Activated CD8-positive, alpha-beta memory T cell treated with anti-CD3 and anti-CD28 coated beads for 24 hours (primary cell): ENCODE measurements at regions not wholly inside any gene's neighbourhood (a gene's known extent, or its start where the extent isn't known, plus 50 kb on each side); places are given as distances from the start of the nearest gene placed in this dataset.

ENCODE experiments used
- DNase-seq: peaks from one replicate; pipeline ENCODE4 v3.0.0-alpha.2; 2020

DNA sequence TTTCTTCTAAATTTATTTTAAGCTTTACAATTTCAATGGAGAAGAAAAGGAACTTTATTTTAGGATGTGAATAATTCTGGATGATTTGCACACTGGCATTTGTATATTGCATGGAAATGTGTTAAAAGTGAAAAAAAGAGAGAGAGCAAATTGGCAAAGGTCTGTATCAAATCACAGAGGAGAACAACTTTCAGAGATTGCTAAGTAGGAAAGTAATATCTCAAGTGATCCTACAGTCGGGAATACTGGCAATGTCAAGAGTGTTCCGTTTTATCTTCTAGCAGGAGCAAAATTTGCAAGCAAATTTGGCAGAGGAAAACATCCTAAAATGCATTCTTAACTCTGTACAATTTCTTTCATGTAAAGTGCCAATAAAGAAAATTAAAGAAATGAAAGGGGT lies 97.1 kb upstream of the TMC3 start:
- DNase-seq = no peak

DNA sequence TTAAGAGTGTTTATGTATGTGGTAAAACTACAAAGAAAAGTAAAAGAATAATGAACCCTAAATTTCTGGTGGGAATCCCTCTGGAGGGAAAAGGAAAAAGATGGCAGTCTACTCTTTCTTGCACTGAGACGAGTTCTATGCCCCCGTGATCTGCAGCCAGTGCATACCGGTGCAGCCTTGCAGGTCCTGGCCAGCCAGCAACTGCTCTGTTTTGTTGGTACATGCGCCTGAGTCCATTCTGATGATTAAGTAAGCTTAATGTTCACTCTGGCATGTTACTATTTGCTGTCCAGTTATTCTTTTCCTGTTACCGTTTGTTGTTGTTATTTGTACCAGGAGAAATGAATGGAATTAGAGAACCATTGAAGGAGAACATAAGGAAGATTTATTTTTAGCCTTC lies 95.1 kb upstream of the TMC3 start:
- DNase-seq = no peak

DNA sequence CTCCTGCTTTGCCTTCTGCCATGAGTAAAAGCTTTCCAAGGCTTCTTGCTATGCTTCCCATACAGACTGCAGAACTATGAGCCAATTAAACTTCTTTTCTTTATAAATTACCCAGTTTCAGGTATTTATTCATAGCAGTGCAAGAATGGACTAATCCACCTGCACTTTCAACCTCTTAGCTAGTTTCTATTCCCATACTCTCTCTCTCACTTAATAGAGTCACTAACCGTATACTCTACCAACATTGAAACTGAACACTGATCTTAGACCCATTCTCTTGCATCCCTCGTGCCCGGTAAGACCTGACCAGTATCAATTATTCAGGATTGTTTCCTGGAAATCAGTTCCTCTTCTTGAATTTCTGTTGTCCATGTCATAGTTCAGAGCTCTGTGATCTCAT lies 92.7 kb upstream of the TMC3 start:
- no peak for DNase-seq

DNA sequence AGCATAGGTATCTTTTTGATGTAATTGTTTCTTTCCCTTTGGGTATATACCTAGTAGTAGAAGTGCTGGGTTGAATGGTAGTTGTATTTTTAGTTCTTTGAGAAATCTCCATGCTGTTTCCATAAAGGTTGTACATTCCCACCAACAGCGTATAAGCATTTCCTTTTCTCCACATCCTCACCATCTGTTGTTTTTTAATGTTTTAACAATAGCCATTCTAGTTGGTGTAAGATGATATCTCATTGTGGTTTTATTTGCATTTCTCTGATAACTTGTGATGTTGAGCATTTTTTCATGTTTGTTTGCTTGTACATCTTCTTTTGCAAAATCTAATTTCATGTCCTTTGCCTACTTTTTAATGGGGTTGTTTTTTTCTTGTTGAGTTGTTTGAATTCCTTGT lies 80.0 kb upstream of the TMC3 start:
- no peak for DNase-seq

DNA sequence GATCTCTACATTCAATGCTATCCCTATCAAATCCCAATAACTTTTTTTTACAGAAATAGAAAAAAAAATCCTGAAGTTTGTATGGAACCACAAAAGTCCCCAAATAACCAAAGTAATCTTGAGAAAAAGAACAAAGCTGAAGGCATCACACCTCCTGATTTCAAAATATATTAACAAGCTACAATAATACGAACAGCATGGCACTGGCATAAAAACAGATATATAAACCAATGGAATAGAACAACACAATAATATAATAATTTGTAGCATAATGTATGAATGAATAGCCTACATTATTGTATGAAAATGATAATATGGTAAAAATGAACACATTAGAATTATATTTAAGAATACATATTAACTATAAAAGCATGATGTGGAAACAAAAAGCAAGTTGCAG lies 76.7 kb upstream of the TMC3 start:
- no peak for DNase-seq

DNA sequence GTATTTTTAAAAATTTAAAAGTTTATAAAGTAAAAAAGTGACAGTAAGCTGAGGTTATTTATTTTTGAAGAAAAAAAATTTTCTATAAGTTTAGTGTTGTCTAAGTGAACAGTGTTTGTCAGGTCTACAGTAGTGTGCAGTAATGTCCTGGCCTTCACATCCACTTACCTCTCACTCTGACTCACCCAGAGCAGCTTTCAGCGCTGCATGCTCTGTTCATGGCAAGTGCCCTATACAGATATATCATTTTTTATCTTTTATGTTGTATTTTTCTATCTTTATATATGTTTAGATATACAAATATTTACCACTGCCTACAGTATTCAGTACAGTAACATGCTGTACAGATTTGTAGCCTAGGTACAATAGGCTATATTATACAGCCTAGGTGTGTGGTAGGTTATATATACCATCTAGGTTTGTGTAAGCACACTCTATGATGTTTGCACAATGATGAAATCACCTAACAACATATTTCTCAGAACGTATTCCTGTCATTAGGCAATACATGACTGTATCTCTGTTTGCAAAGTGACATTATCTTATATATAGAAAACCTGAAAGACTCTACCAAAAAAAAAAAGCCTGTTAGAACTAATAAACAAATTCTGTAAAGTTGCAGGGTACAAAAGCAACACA lies 75.9 kb upstream of the TMC3 start:
- no peak for DNase-seq

DNA sequence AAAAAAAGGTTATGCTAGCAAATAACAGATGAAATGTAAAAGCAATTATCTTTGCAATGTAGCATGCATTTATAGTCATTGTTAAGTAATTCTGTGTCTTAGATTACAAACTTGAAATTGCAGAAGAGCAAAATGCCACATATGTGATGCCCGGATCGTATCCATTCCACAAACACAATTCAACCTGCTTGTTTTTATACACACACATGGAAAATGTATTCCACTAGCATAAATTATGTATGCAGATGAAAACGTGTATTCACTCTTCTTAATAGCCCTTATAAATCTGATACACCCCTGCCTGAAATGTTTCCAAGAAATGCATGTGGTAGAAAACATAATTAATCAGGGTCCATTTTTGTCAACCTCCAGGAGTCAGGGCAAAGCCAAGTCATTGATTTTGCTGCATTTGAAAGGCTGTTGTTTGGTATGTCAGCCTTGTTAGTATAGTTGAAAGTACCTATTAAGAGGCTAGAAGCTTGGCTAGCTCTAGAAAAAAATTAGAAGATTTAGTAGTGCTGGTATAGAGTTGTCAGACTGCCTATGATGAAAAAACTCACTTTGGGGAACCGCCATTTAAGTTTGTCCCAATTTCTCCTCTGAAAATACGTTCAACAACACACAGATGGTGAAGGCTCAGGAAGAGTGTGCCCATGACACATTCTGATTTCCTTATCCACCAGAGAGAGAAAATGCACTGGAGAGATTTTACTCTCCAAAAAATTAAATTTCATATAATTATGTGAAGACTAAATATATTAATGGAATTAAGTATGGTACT lies 69.2 kb upstream of the TMC3 start:
- no peak for DNase-seq

DNA sequence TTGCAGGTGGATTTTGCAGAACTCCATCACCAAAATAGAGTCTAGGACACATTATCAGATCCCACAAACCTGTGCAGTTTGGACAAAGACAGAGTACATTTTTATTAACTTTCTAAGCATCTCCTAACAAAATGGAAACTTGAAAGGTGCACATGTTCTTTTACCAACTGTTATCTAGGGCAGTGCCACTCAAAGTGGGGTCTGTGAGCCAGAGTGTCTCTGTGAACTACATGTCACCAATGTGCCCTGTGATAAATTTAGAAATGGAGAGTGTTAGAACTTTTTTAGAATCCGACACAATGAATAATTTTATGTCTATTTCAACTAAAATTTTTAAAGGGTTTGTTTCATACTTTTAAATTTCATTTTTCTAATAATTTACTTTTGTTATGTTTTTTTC lies 68.4 kb upstream of the TMC3 start:
- no peak for DNase-seq

DNA sequence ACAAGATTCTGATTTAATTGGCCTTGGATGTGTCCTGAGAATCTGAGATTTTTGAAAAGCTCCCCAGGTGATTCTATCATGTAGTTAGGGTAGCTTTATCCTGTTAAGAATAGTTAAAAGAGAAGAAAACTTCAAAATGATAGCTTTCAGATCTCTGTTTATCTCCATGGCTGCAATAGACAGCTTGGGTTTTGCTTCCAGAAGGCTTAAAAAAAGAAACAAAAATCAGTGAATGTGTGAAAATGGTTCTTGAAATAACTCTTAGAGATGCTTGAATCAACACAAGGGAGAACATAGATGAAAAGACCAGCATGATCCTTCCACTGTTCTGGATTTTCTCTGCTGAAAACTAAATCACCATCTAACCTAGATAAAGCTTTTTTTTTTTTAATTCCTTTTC lies 60.8 kb upstream of the TMC3 start:
- no peak for DNase-seq

DNA sequence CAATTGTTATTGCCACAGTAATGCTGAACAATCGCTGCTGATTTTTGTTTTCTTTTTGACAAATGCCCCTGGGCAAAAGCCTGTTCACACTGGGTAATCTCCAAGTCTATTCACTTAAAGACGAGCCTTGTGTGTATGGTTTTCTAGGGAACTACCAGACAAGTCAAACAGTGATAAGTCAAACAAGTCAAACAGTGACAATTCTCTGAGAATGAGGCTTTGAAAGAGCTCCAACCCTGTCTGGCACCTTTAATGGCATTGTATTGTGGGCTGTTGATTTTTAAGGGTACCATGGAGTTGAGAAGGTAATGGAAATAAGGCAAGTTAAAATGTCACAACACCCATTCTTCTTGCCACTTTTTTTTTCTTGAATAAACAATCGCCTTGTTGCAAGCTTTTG lies 59.4 kb upstream of the TMC3 start:
- no peak for DNase-seq

DNA sequence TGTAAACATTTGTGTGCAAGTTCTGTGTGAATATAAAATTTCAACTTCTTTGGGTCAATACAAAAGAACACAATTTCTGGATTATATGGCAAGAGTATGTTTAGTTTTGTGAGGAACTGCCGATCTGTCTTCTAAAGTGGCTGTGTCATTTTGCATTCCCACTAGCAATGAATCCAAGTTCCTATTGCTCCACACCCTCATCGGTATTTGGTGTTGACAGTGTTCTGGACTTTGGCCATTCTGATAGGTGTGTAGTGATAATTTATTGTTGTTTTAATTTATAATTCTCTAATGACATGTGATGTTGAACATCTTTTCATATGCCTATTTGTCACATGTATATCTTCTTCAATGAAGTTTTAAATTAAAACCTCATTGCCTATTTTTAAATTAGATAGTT lies 58.2 kb upstream of the TMC3 start:
- DNase-seq = no peak

DNA sequence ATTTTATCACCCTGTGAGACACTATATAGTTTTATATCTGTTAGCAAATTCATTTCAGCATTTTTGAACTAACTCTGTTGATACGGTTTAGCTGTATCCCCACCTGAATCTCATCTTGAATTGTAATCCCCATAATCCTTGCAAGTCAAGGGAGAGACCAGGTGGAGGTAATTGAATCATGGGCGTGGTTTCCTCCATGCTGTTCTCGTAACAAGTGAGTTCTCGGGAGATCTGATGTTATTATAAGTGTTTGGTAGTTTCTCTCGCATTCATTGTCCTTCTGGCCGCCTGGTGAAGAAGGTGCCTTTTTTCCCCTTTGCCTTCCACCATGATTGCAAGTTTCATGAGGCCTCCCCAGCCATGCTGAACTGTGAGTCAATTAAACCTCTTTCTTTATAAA lies 53.2 kb upstream of the TMC3 start:
- DNase-seq = no peak

DNA sequence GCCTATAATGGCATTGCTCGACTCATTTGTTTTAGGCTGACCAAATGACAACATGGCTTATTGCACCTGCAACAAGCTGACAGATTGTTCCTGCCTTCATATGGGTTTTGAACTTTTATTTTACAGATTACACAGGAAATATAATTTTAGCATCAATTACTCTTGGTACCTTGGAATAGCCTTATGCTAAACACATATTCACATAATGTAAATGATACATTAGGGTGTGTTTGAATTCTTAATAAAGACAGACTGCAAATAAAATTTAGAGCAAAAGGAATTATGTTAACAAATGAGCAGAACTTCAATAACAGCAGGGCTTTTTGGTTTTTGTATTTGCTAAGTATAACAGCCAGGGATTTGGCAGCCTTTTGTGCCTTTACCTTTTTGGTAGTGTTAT lies 51.9 kb upstream of the TMC3 start:
- no peak for DNase-seq
